ENCODE measurements at regions not wholly inside any gene's neighbourhood (a gene's known extent, or its start where the extent isn't known, plus 50 kb on each side); places are given as distances from the start of the nearest gene placed in this dataset.
A peak's percentile ranks its signal among the peaks of the same experiment; 100 is the strongest.

DNA sequence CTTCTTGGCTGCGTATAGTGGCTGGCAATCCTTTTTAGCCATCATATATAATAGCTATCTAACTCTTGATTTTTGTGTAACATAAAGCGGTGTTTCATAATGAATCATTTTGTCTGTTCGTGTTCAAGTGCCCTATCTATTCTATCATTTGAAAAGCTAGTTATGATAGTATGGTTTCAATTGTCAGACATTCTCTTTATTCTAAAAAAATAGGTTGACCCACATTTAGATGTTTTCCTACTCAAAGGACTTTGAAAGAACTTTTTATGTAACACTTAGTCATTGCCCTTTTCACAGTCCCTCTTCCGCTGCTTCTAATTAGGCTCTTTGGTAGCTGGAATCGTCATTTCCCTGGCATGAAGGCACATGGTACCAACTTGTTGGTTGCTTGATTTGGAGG, 272.2 kb upstream of the B3GALT2 start:
- no peak overlapping the region for H3K9ac ChIP-seq (ENCODE audit: low read length)
- no peak overlapping the region for H3K14ac ChIP-seq (ENCODE audit: low read length)
- H2AK5ac ChIP-seq (ENCODE audit: low read length), result no peak overlapping the region
- no peak overlapping the region for H2BK120ac ChIP-seq (ENCODE audit: insufficient read depth, low read length, poor library complexity)
- H2BK5ac ChIP-seq (ENCODE audit: low read depth, low read length, poor library complexity), result no peak overlapping the region
- no peak overlapping the region for H3K23ac ChIP-seq (ENCODE audit: low read length)
- no peaks in the 10 kb centered on the region for H3K36me3 ChIP-seq (ENCODE audit: control insufficient read depth in 1 of 2, insufficient read depth in 2 of 2, low read length in 2 of 2)
- H3K27me3 ChIP-seq (ENCODE audit: insufficient read depth, low read length), result no peaks in the 10 kb centered on the region
- no peak overlapping the region for H3K4ac ChIP-seq (ENCODE audit: low read depth, low read length)
- no peak overlapping the region for H3K4me2 ChIP-seq (ENCODE audit: low read length)
- no peaks in the 10 kb centered on the region for H3K9me3 ChIP-seq (ENCODE audit: insufficient read depth, low read depth, low read length)
- DNase-seq, result no peak
- no peak overlapping the region for H2AFZ ChIP-seq (ENCODE audit: insufficient read depth, low read length, poor library complexity)
- peaks cover 0 to 5% of the 10 kb centered on the region in 2 experiments for H3K4me1 ChIP-seq (ENCODE audit: control insufficient read depth in 1 of 2, insufficient read depth in 2 of 2, low read length in 2 of 2)
- no peak overlapping the region for H4K91ac ChIP-seq (ENCODE audit: low read depth, low read length)
- H4K12ac ChIP-seq (ENCODE audit: low read depth, low read length), result no peak overlapping the region
- no peak overlapping the region for H4K8ac ChIP-seq (ENCODE audit: low read depth, low read length)
- H3K27ac ChIP-seq (ENCODE audit: low read depth, low read length), result no peak overlapping the region
- WGBS (ENCODE audit: extremely low coverage, insufficient coverage, insufficient read length), result no CpG with 5 or more reads among the region's 5 CpGs
- no peak overlapping the region for H2BK12ac ChIP-seq (ENCODE audit: low read length)
- H3K79me2 ChIP-seq (ENCODE audit: control insufficient read depth, insufficient read depth, low read length, poor library complexity), result no peaks in the 10 kb centered on the region
- H3K79me1 ChIP-seq (ENCODE audit: low read length), result no peaks in the 10 kb centered on the region
- H3K18ac ChIP-seq (ENCODE audit: low read length), result no peak overlapping the region
- H3K4me3 ChIP-seq (ENCODE audit: low read depth, low read length), result no peak overlapping the region

DNA sequence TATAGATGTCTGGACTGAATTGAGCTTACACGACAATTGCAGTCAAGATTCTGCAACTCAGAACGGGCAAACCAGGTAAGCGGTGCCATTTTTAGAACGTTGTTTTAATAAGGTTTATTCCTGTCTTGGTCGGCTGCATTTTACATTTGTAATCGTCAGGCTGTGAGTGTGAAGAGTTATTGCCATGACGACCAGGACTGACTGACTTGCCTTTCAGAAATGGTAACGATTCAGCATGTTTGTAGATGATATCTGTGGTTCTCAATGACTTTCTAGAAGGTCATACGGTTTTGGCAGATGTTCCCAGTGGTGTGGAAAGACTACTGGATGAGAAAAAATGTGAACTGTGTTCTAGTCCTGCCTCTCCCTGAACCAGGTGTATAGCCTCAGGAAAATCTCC, 271.3 kb upstream of the B3GALT2 start:
- no peak overlapping the region for H2AK5ac ChIP-seq (ENCODE audit: low read length)
- no peak overlapping the region for H3K9ac ChIP-seq (ENCODE audit: low read length)
- H4K8ac ChIP-seq (ENCODE audit: low read depth, low read length), result no peak overlapping the region
- no peak overlapping the region for H4K91ac ChIP-seq (ENCODE audit: low read depth, low read length)
- H2BK120ac ChIP-seq (ENCODE audit: insufficient read depth, low read length, poor library complexity), result no peak overlapping the region
- H2AFZ ChIP-seq (ENCODE audit: insufficient read depth, low read length, poor library complexity), result no peak overlapping the region
- no peaks in the 10 kb centered on the region for H3K36me3 ChIP-seq (ENCODE audit: control insufficient read depth in 1 of 2, insufficient read depth in 2 of 2, low read length in 2 of 2)
- no peaks in the 10 kb centered on the region for H3K79me2 ChIP-seq (ENCODE audit: control insufficient read depth, insufficient read depth, low read length, poor library complexity)
- peaks cover 0 to 5% of the 10 kb centered on the region in 2 experiments for H3K4me1 ChIP-seq (ENCODE audit: control insufficient read depth in 1 of 2, insufficient read depth in 2 of 2, low read length in 2 of 2)
- H3K18ac ChIP-seq (ENCODE audit: low read length), result no peak overlapping the region
- H3K9me3 ChIP-seq (ENCODE audit: insufficient read depth, low read depth, low read length), result no peaks in the 10 kb centered on the region
- no peaks in the 10 kb centered on the region for H3K79me1 ChIP-seq (ENCODE audit: low read length)
- H2BK5ac ChIP-seq (ENCODE audit: low read depth, low read length, poor library complexity), result no peak overlapping the region
- no peak overlapping the region for H3K23ac ChIP-seq (ENCODE audit: low read length)
- H3K14ac ChIP-seq (ENCODE audit: low read length), result no peak overlapping the region
- no peak overlapping the region for H2BK12ac ChIP-seq (ENCODE audit: low read length)
- H3K4ac ChIP-seq (ENCODE audit: low read depth, low read length), result no peak overlapping the region
- no CpG with 5 or more reads among the region's 9 CpGs for WGBS (ENCODE audit: extremely low coverage, insufficient coverage, insufficient read length)
- no peak overlapping the region for H3K4me3 ChIP-seq (ENCODE audit: low read depth, low read length)
- no peak overlapping the region for H3K4me2 ChIP-seq (ENCODE audit: low read length)
- no peak overlapping the region for H3K27ac ChIP-seq (ENCODE audit: low read depth, low read length)
- H4K12ac ChIP-seq (ENCODE audit: low read depth, low read length), result no peak overlapping the region
- DNase-seq, result peak; percentile 13 to 65
- no peaks in the 10 kb centered on the region for H3K27me3 ChIP-seq (ENCODE audit: insufficient read depth, low read length)

DNA sequence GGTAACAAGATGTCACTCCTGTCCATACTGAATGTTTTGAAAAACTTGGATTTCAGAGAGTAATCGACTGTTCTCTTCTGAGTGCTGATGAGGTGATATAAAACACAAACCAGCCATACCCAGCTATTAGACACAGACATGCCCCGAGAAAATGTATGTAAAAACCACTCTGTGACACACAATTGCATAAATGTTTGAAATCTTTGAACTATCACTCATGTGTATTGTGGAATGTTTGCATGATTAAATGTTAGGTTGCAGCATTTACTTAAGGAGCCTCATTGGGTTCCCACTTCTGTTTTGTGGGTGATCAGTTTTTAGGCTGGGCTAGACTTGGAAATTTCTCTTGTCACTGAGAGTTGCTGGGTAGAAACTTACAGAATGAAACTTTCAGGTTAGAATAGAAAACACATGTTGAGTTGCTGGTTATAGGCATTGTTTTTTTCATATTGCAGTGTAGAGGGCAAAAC, 270.4 kb upstream of the B3GALT2 start:
- no peaks in the 10 kb centered on the region for H3K79me2 ChIP-seq (ENCODE audit: control insufficient read depth, insufficient read depth, low read length, poor library complexity)
- H3K23ac ChIP-seq (ENCODE audit: low read length), result no peak overlapping the region
- no peak overlapping the region for H3K4ac ChIP-seq (ENCODE audit: low read depth, low read length)
- peaks cover 0 to 5% of the 10 kb centered on the region in 2 experiments for H3K4me1 ChIP-seq (ENCODE audit: control insufficient read depth in 1 of 2, insufficient read depth in 2 of 2, low read length in 2 of 2)
- no peak overlapping the region for H2BK5ac ChIP-seq (ENCODE audit: low read depth, low read length, poor library complexity)
- H3K4me3 ChIP-seq (ENCODE audit: low read depth, low read length), result no peak overlapping the region
- H2AK5ac ChIP-seq (ENCODE audit: low read length), result no peak overlapping the region
- H2BK120ac ChIP-seq (ENCODE audit: insufficient read depth, low read length, poor library complexity), result no peak overlapping the region
- H3K9me3 ChIP-seq (ENCODE audit: insufficient read depth, low read depth, low read length), result no peaks in the 10 kb centered on the region
- no peak overlapping the region for H3K27ac ChIP-seq (ENCODE audit: low read depth, low read length)
- H3K4me2 ChIP-seq (ENCODE audit: low read length), result no peak overlapping the region
- H3K14ac ChIP-seq (ENCODE audit: low read length), result no peak overlapping the region
- H3K18ac ChIP-seq (ENCODE audit: low read length), result no peak overlapping the region
- H3K36me3 ChIP-seq (ENCODE audit: control insufficient read depth in 1 of 2, insufficient read depth in 2 of 2, low read length in 2 of 2), result no peaks in the 10 kb centered on the region
- H2AFZ ChIP-seq (ENCODE audit: insufficient read depth, low read length, poor library complexity), result no peak overlapping the region
- H4K8ac ChIP-seq (ENCODE audit: low read depth, low read length), result no peak overlapping the region
- H4K91ac ChIP-seq (ENCODE audit: low read depth, low read length), result no peak overlapping the region
- H3K79me1 ChIP-seq (ENCODE audit: low read length), result no peaks in the 10 kb centered on the region
- H2BK12ac ChIP-seq (ENCODE audit: low read length), result no peak overlapping the region
- H3K9ac ChIP-seq (ENCODE audit: low read length), result no peak overlapping the region
- peak in 1 of 2 donors; percentile 72 for DNase-seq
- H4K12ac ChIP-seq (ENCODE audit: low read depth, low read length), result no peak overlapping the region
- H3K27me3 ChIP-seq (ENCODE audit: insufficient read depth, low read length), result no peaks in the 10 kb centered on the region
- WGBS (ENCODE audit: extremely low coverage, insufficient coverage, insufficient read length), result no CpG with 5 or more reads among the region's 2 CpGs

DNA sequence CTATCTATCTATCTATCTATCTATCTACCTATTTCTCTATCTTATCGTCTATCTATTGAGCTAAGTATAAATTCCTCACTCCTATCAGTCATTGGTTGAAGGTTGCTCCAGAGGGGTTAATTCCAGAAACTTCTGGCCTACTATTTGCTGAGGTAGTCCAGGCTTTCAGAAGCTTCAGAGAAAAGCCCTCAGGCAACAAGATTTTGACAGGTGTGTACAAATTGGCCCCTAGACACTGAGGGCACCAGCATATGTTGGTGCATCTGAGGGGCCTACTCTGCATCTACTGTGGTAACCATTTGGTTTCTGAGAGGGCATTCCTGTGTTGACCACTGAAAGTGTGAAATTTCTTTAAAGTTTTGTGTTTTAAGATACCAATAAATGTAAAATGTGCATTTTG, 265.2 kb upstream of the B3GALT2 start:
- H3K14ac ChIP-seq (ENCODE audit: low read length), result no peak overlapping the region
- no peaks in the 10 kb centered on the region for H3K27me3 ChIP-seq (ENCODE audit: insufficient read depth, low read length)
- H3K36me3 ChIP-seq (ENCODE audit: control insufficient read depth in 1 of 2, insufficient read depth in 2 of 2, low read length in 2 of 2), result no peaks in the 10 kb centered on the region
- peaks cover 0 to 2% of the 10 kb centered on the region in 2 experiments for H3K4me1 ChIP-seq (ENCODE audit: control insufficient read depth in 1 of 2, insufficient read depth in 2 of 2, low read length in 2 of 2)
- no peak overlapping the region for H3K4me2 ChIP-seq (ENCODE audit: low read length)
- H2BK120ac ChIP-seq (ENCODE audit: insufficient read depth, low read length, poor library complexity), result no peak overlapping the region
- peak; percentile 89 to 97 for DNase-seq
- H4K12ac ChIP-seq (ENCODE audit: low read depth, low read length), result no peak overlapping the region
- no peaks in the 10 kb centered on the region for H3K79me1 ChIP-seq (ENCODE audit: low read length)
- H4K91ac ChIP-seq (ENCODE audit: low read depth, low read length), result no peak overlapping the region
- H2AFZ ChIP-seq (ENCODE audit: insufficient read depth, low read length, poor library complexity), result no peak overlapping the region
- H2AK5ac ChIP-seq (ENCODE audit: low read length), result no peak overlapping the region
- WGBS (ENCODE audit: extremely low coverage, insufficient coverage, insufficient read length), result no CpG with 5 or more reads among the region's 1 CpG
- H3K9ac ChIP-seq (ENCODE audit: low read length), result no peak overlapping the region
- H3K4me3 ChIP-seq (ENCODE audit: low read depth, low read length), result no peak overlapping the region
- no peak overlapping the region for H4K8ac ChIP-seq (ENCODE audit: low read depth, low read length)
- no peak overlapping the region for H2BK5ac ChIP-seq (ENCODE audit: low read depth, low read length, poor library complexity)
- no peak overlapping the region for H2BK12ac ChIP-seq (ENCODE audit: low read length)
- no peak overlapping the region for H3K18ac ChIP-seq (ENCODE audit: low read length)
- H3K9me3 ChIP-seq (ENCODE audit: insufficient read depth, low read depth, low read length), result no peaks in the 10 kb centered on the region
- no peak overlapping the region for H3K27ac ChIP-seq (ENCODE audit: low read depth, low read length)
- H3K23ac ChIP-seq (ENCODE audit: low read length), result no peak overlapping the region
- no peak overlapping the region for H3K4ac ChIP-seq (ENCODE audit: low read depth, low read length)
- H3K79me2 ChIP-seq (ENCODE audit: control insufficient read depth, insufficient read depth, low read length, poor library complexity), result no peaks in the 10 kb centered on the region
